ENCODE measurements at regions not wholly inside any gene's neighbourhood (a gene's known extent, or its start where the extent isn't known, plus 50 kb on each side); places are given as distances from the start of the nearest gene placed in this dataset.
"Not testable (repeated sequence)": the region's sequence is repeated elsewhere in the genome, so short reads cannot be mapped to it uniquely, and the experiment has no call there.

- TF ChIP-seq, protein P1, sequence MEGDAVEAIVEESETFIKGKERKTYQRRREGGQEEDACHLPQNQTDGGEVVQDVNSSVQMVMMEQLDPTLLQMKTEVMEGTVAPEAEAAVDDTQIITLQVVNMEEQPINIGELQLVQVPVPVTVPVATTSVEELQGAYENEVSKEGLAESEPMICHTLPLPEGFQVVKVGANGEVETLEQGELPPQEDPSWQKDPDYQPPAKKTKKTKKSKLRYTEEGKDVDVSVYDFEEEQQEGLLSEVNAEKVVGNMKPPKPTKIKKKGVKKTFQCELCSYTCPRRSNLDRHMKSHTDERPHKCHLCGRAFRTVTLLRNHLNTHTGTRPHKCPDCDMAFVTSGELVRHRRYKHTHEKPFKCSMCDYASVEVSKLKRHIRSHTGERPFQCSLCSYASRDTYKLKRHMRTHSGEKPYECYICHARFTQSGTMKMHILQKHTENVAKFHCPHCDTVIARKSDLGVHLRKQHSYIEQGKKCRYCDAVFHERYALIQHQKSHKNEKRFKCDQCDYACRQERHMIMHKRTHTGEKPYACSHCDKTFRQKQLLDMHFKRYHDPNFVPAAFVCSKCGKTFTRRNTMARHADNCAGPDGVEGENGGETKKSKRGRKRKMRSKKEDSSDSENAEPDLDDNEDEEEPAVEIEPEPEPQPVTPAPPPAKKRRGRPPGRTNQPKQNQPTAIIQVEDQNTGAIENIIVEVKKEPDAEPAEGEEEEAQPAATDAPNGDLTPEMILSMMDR (IDR thresholded peaks at IDR 0.05), result no peak
- WGBS, 3 donors, result 76 to 87% (median 86%) methylated on average over 6 of the region's 6 CpGs
- no peak overlapping the region for H3K27ac ChIP-seq
- H3K9me3 ChIP-seq, result peaks cover 2% of the 10 kb centered on the region
- intact Hi-C loops (cut with DNase I), result loop anchor here (5.0 to 10.0 kb wide), 2 partner anchors 60 to 453 kb away; no protein-coding TSS in a partner anchor
- no peaks in the 10 kb centered on the region for H3K4me1 ChIP-seq
- no peak for DNase-seq
- no peak overlapping the region for H3K4me3 ChIP-seq
- no peak for ATAC-seq
- H3K36me3 ChIP-seq (ENCODE audit: insufficient read depth in 1 of 2, low read depth in 1 of 2), result no peaks in the 10 kb centered on the region
- no peaks in the 10 kb centered on the region for H3K27me3 ChIP-seq (ENCODE audit: insufficient read depth in 3 of 3, low read length in 2 of 3)
These were observed 70.6 kb upstream of the PHLPP1 start for GRCh38 chr18:62644773-62645172.

DNA sequence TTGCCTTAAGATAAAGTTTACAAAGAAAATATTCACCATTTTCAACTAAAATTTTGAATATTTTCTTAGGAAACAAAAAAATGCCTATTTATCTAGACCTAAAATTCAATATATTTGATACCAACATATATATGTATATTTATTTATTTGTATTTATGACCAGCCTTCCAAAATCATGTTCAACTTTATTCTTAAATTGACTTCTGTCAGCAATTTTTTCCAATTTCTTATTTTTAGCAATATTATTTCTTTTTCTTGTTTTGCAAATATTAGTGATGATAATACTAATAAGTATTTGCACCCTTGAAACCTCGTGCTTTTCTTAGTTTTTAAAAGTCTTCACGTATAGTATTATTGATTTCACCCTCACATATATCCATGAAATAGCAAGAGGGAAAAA is 68.2 kb upstream of the PHLPP1 start:
- intact Hi-C loops (cut with DNase I), result loop anchor here (5.0 to 10.0 kb wide), 2 partner anchors 58 to 450 kb away; no protein-coding TSS in a partner anchor
- TF ChIP-seq, protein P1 (IDR thresholded peaks at IDR 0.05), result no peak
- Histone ChIP-seq H3K4me3 (no peak overlapping the region), H3K4me1 (no peaks in the 10 kb centered on the region), H3K27ac (no peak overlapping the region), H3K27me3 (ENCODE audit: insufficient read depth in 3 of 3, low read length in 2 of 3) (no peaks in the 10 kb centered on the region), H3K36me3 (ENCODE audit: insufficient read depth in 1 of 2, low read depth in 1 of 2) (no peaks in the 10 kb centered on the region), H3K9me3 (peaks cover 2% of the 10 kb centered on the region)
- no peak for ATAC-seq
- WGBS, 3 donors, result 70 to 79% (median 76%) methylated on average over 2 of the region's 2 CpGs
- no peak for DNase-seq

DNA sequence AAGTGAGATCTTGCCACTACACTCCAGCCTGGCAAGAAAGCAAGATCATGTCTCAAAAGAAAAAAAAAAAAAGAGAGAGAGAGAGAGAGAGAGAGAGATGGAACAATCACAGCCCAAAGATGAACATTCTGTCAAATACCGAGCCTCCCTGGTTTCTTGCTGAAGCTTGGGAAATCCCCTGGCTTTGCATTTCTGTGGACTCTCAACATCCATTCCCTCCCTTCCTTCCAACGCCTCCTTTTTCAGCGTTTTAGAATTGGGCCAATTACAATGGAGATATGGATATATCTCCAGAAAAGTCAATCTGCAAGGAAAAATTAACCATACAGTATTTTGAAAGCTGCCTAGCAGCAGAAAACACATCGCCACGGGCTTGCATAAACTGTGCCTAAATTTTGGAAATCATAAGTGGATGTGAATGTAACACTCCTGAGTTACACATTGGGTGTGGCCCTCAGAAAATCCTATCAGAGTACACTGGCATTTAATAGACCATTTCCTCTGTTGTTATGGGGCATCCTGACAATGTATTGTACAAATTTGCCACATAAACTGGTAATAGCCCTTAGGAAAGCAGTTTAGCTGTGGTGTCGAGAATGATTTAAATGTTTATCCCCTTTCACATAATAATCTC is 67.2 kb upstream of the PHLPP1 start:
- DNase-seq (no peak), ATAC-seq (no peak)
- Histone ChIP-seq H3K4me1 (no peaks in the 10 kb centered on the region), H3K27me3 (ENCODE audit: insufficient read depth in 3 of 3, low read length in 2 of 3) (no peaks in the 10 kb centered on the region), H3K27ac (no peak overlapping the region), H3K9me3 (peaks cover 2% of the 10 kb centered on the region), H3K4me3 (no peak overlapping the region), H3K36me3 (ENCODE audit: insufficient read depth in 1 of 2, low read depth in 1 of 2) (no peaks in the 10 kb centered on the region)
- TF ChIP-seq, protein P1 (IDR thresholded peaks at IDR 0.05), result no peak
- intact Hi-C loops (cut with DNase I), result loop anchor here (5.0 to 10.0 kb wide), 2 partner anchors 57 to 449 kb away; no protein-coding TSS in a partner anchor
- WGBS, 3 donors, result 62 to 71% (median 66%) methylated on average over 6 of the region's 6 CpGs

- H3K36me3 ChIP-seq (ENCODE audit: insufficient read depth in 1 of 2, low read depth in 1 of 2), result no peaks in the 10 kb centered on the region
- peaks cover 0 to 7% (median 0%) of the 10 kb centered on the region in 3 donors for H3K27me3 ChIP-seq (ENCODE audit: insufficient read depth in 3 of 3, low read length in 2 of 3)
- no peak for ATAC-seq
- peaks cover 2% of the 10 kb centered on the region for H3K9me3 ChIP-seq
- TF ChIP-seq, protein P1 (IDR thresholded peaks at IDR 0.05), result no peak
- no peak overlapping the region for H3K4me3 ChIP-seq
- WGBS, 3 donors, result 62 to 69% (median 63%) methylated on average over 7 of the region's 7 CpGs
- H3K27ac ChIP-seq, result no peak overlapping the region
- intact Hi-C loops (cut with DNase I), result no loop called here
- no peaks in the 10 kb centered on the region for H3K4me1 ChIP-seq
- no peak for DNase-seq
These were observed 63.9 kb upstream of the PHLPP1 start for GRCh38 chr18:62651276-62652056.

- WGBS, 3 donors, result 73 to 75% (median 75%) methylated on average over 15 of the region's 15 CpGs
- H3K4me1 ChIP-seq; DNase-seq; H3K4me3 ChIP-seq; H3K36me3 ChIP-seq (ENCODE audit: insufficient read depth in 1 of 2, low read depth in 1 of 2); H3K27ac ChIP-seq; intact Hi-C loops (cut with DNase I); H3K27me3 ChIP-seq (ENCODE audit: insufficient read depth in 3 of 3, low read length in 2 of 3); H3K9me3 ChIP-seq; ATAC-seq: not testable (repeated sequence)
These were observed 63.2 kb upstream of the PHLPP1 start for GRCh38 chr18:62652057-62652629.
